ENCODE measurements at regions not wholly inside any gene's neighbourhood (a gene's known extent, or its start where the extent isn't known, plus 50 kb on each side); places are given as distances from the start of the nearest gene placed in this dataset.

GRCh38 chr11:133787379-133788141 lies 57.8 kb downstream of the SPATA19 start:
- Histone ChIP-seq H3K4me3 (ENCODE audit: low read length) (peak overlapping the region; percentile 22), H3K36me3 (ENCODE audit: control insufficient read depth, insufficient read depth, low read length) (no peaks in the 10 kb centered on the region), H3K27me3 (ENCODE audit: control insufficient read depth, insufficient read depth, low read length) (peaks cover 31% of the 10 kb centered on the region), H3K9me3 (replicated peaks; ENCODE audit: control insufficient read depth, low read depth, low read length) (no peaks in the 10 kb centered on the region), H3K27ac (ENCODE audit: low read length) (no peak overlapping the region), H3K4me1 (ENCODE audit: control insufficient read depth, insufficient read depth, low read length) (peaks cover 6% of the 10 kb centered on the region)
- DNase-seq, result peak; percentile 67
- 5% methylated on average over 38 of the region's 47 CpGs for WGBS (ENCODE audit: insufficient coverage)

GRCh38 chr11:133785795-133786340 lies 59.4 kb downstream of the SPATA19 start:
- WGBS (ENCODE audit: insufficient coverage), result 66% methylated on average over 3 of the region's 10 CpGs
- no peaks in the 10 kb centered on the region for H3K9me3 ChIP-seq (replicated peaks; ENCODE audit: control insufficient read depth, low read depth, low read length)
- H3K4me1 ChIP-seq (ENCODE audit: control insufficient read depth, insufficient read depth, low read length), result peaks cover 6% of the 10 kb centered on the region
- peaks cover 28% of the 10 kb centered on the region for H3K27me3 ChIP-seq (ENCODE audit: control insufficient read depth, insufficient read depth, low read length)
- H3K4me3 ChIP-seq (ENCODE audit: low read length), result no peak overlapping the region
- no peaks in the 10 kb centered on the region for H3K36me3 ChIP-seq (ENCODE audit: control insufficient read depth, insufficient read depth, low read length)
- H3K27ac ChIP-seq (ENCODE audit: low read length), result no peak overlapping the region
- no peak for DNase-seq

- Histone ChIP-seq H3K36me3 (ENCODE audit: control insufficient read depth, insufficient read depth, low read length) (no peaks in the 10 kb centered on the region), H3K4me1 (ENCODE audit: control insufficient read depth, insufficient read depth, low read length) (peaks cover 6% of the 10 kb centered on the region), H3K27me3 (ENCODE audit: control insufficient read depth, insufficient read depth, low read length) (peaks cover 25% of the 10 kb centered on the region), H3K27ac (ENCODE audit: low read length) (no peak overlapping the region), H3K9me3 (replicated peaks; ENCODE audit: control insufficient read depth, low read depth, low read length) (no peaks in the 10 kb centered on the region), H3K4me3 (ENCODE audit: low read length) (no peak overlapping the region)
- WGBS (ENCODE audit: insufficient coverage), result 91% methylated on average over 4 of the region's 6 CpGs
- no peak for DNase-seq
These were observed 61.0 kb downstream of the SPATA19 start for GRCh38 chr11:133784359-133784758.

- H3K9me3 ChIP-seq (replicated peaks; ENCODE audit: control insufficient read depth, low read depth, low read length), result no peaks in the 10 kb centered on the region
- DNase-seq, result no peak
- no peak overlapping the region for H3K4me3 ChIP-seq (ENCODE audit: low read length)
- no peaks in the 10 kb centered on the region for H3K36me3 ChIP-seq (ENCODE audit: control insufficient read depth, insufficient read depth, low read length)
- H3K27me3 ChIP-seq (ENCODE audit: control insufficient read depth, insufficient read depth, low read length), result peaks cover 17% of the 10 kb centered on the region
- no peak overlapping the region for H3K27ac ChIP-seq (ENCODE audit: low read length)
- 88% methylated on average over 31 of the region's 37 CpGs for WGBS (ENCODE audit: insufficient coverage)
- H3K4me1 ChIP-seq (ENCODE audit: control insufficient read depth, insufficient read depth, low read length), result no peaks in the 10 kb centered on the region
These were observed 63.1 kb downstream of the SPATA19 start for GRCh38 chr11:133782116-133782725.

GRCh38 chr11:133778161-133778560 lies 67.2 kb downstream of the SPATA19 start:
- H3K27me3 ChIP-seq (ENCODE audit: control insufficient read depth, insufficient read depth, low read length), result peaks cover 18% of the 10 kb centered on the region
- 48% methylated on average over 14 of the region's 18 CpGs for WGBS (ENCODE audit: insufficient coverage)
- DNase-seq, result no peak

GRCh38 chr11:133776671-133777367 lies 68.5 kb downstream of the SPATA19 start:
- no peak overlapping the region for H3K4me3 ChIP-seq (ENCODE audit: low read length)
- no peaks in the 10 kb centered on the region for H3K4me1 ChIP-seq (ENCODE audit: control insufficient read depth, insufficient read depth, low read length)
- peaks cover 18% of the 10 kb centered on the region for H3K27me3 ChIP-seq (ENCODE audit: control insufficient read depth, insufficient read depth, low read length)
- H3K27ac ChIP-seq (ENCODE audit: low read length), result no peak overlapping the region
- 58% methylated on average over 7 of the region's 11 CpGs for WGBS (ENCODE audit: insufficient coverage)
- no peak for DNase-seq
- no peaks in the 10 kb centered on the region for H3K9me3 ChIP-seq (replicated peaks; ENCODE audit: control insufficient read depth, low read depth, low read length)
- no peaks in the 10 kb centered on the region for H3K36me3 ChIP-seq (ENCODE audit: control insufficient read depth, insufficient read depth, low read length)

More at GRCh38 chr11:133778161-133778560, 67.2 kb downstream of the SPATA19 start:
- no peak overlapping the region for H3K4me3 ChIP-seq (ENCODE audit: low read length)
- H3K9me3 ChIP-seq (replicated peaks; ENCODE audit: control insufficient read depth, low read depth, low read length), result no peaks in the 10 kb centered on the region
- H3K27ac ChIP-seq (ENCODE audit: low read length), result no peak overlapping the region
- H3K36me3 ChIP-seq (ENCODE audit: control insufficient read depth, insufficient read depth, low read length), result no peaks in the 10 kb centered on the region
- H3K4me1 ChIP-seq (ENCODE audit: control insufficient read depth, insufficient read depth, low read length), result no peaks in the 10 kb centered on the region

- DNase-seq, result no peak
- no peak overlapping the region for H3K4me3 ChIP-seq (ENCODE audit: low read length)
- WGBS (ENCODE audit: insufficient coverage), result no CpG with 5 or more reads among the region's 1 CpG
These were observed 82.8 kb downstream of the SPATA19 start for GRCh38 chr11:133762538-133762937.

GRCh38 chr11:133753150-133753549 lies 92.2 kb downstream of the SPATA19 start:
- Histone ChIP-seq H3K4me1 (ENCODE audit: control insufficient read depth, insufficient read depth, low read length) (no peaks in the 10 kb centered on the region), H3K36me3 (ENCODE audit: control insufficient read depth, insufficient read depth, low read length) (no peaks in the 10 kb centered on the region), H3K9me3 (replicated peaks; ENCODE audit: control insufficient read depth, low read depth, low read length) (peaks cover 3% of the 10 kb centered on the region), H3K27me3 (ENCODE audit: control insufficient read depth, insufficient read depth, low read length) (peaks cover 11% of the 10 kb centered on the region), H3K27ac (ENCODE audit: low read length) (no peak overlapping the region), H3K4me3 (ENCODE audit: low read length) (no peak overlapping the region)
- whole genome bisulfite sequencing (ENCODE audit: insufficient coverage), result 60% methylated on average over 7 of the region's 10 CpGs
- DNase-seq, result no peak

More at GRCh38 chr11:133762538-133762937, 82.8 kb downstream of the SPATA19 start:
- H3K9me3 ChIP-seq (replicated peaks; ENCODE audit: control insufficient read depth, low read depth, low read length), result peaks cover 4% of the 10 kb centered on the region
- no peak overlapping the region for H3K27ac ChIP-seq (ENCODE audit: low read length)
- H3K27me3 ChIP-seq (ENCODE audit: control insufficient read depth, insufficient read depth, low read length), result no peaks in the 10 kb centered on the region
- no peaks in the 10 kb centered on the region for H3K36me3 ChIP-seq (ENCODE audit: control insufficient read depth, insufficient read depth, low read length)
- H3K4me1 ChIP-seq (ENCODE audit: control insufficient read depth, insufficient read depth, low read length), result no peaks in the 10 kb centered on the region

- Histone ChIP-seq H3K4me3 (ENCODE audit: low read length) (no peak overlapping the region), H3K36me3 (ENCODE audit: control insufficient read depth, insufficient read depth, low read length) (no peaks in the 10 kb centered on the region), H3K9me3 (replicated peaks; ENCODE audit: control insufficient read depth, low read depth, low read length) (no peaks in the 10 kb centered on the region), H3K4me1 (ENCODE audit: control insufficient read depth, insufficient read depth, low read length) (no peaks in the 10 kb centered on the region), H3K27me3 (ENCODE audit: control insufficient read depth, insufficient read depth, low read length) (peaks cover 21% of the 10 kb centered on the region), H3K27ac (ENCODE audit: low read length) (no peak overlapping the region)
- DNase-seq, result no peak
- WGBS (ENCODE audit: insufficient coverage), result 100% methylated on average over 1 of the region's 1 CpG
These were observed 95.5 kb downstream of the SPATA19 start for GRCh38 chr11:133749841-133750240.

GRCh38 chr11:133747409-133747808 lies 97.9 kb downstream of the SPATA19 start:
- no peaks in the 10 kb centered on the region for H3K4me1 ChIP-seq (ENCODE audit: control insufficient read depth, insufficient read depth, low read length)
- 76% methylated on average over 11 of the region's 13 CpGs for WGBS (ENCODE audit: insufficient coverage)
- DNase-seq, result no peak
- H3K9me3 ChIP-seq (replicated peaks; ENCODE audit: control insufficient read depth, low read depth, low read length), result no peaks in the 10 kb centered on the region
- H3K36me3 ChIP-seq (ENCODE audit: control insufficient read depth, insufficient read depth, low read length), result no peaks in the 10 kb centered on the region
- no peak overlapping the region for H3K27ac ChIP-seq (ENCODE audit: low read length)
- H3K27me3 ChIP-seq (ENCODE audit: control insufficient read depth, insufficient read depth, low read length), result peaks cover 20% of the 10 kb centered on the region
- H3K4me3 ChIP-seq (ENCODE audit: low read length), result no peak overlapping the region

Data from muscle of leg (tissue), 3 donors.